SU-DHL-6 (cell line): ENCODE measurements at regions not wholly inside any gene's neighbourhood (a gene's known extent, or its start where the extent isn't known, plus 50 kb on each side); places are given as distances from the start of the nearest gene placed in this dataset.

Experiments
- H2AFZ ChIP-seq: fragments of 200-600 bp; sonication (generic); 2 replicates; pipeline ENCODE4 v1.6.1; 2014; ENCODE audit warnings: low read depth, mild to moderate bottlenecking, moderate library complexity, mixed read lengths, antibody characterized with exemption, low read length; ENCODE audit not compliant: severe bottlenecking
- H3F3A ChIP-seq: fragments of 200-600 bp; shearing (Covaris generic); 2 replicates; pipeline ENCODE4 v1.6.0; 2016; ENCODE audit warnings: antibody characterized with exemption, mild to moderate bottlenecking; ENCODE audit not compliant: insufficient read depth
- H3K27ac ChIP-seq: fragments of 200-600 bp; sonication (generic); 2 replicates; pipeline ENCODE4 v1.5.1; 2016; ENCODE audit warnings: low read depth, mild to moderate bottlenecking, low read length, moderate library complexity, mixed read lengths
- H3K27me3 ChIP-seq: fragments of 200-600 bp; sonication (generic), shearing (Covaris generic); 2 replicates; pipeline ENCODE4 v1.6.0; 2014; ENCODE audit warnings: mild to moderate bottlenecking, low read length
- H3K36me3 ChIP-seq: fragments of 200-600 bp; sonication (generic); 2 replicates; pipeline ENCODE4 v1.6.1; 2014; ENCODE audit warnings: mild to moderate bottlenecking, low read length, mixed read lengths
- H3K4me2 ChIP-seq: fragments of 300-600, 200-600 bp; shearing (Covaris generic), sonication (generic); 2 replicates; pipeline ENCODE4 v1.6.0; 2014; ENCODE audit warnings: low read length, low read depth, mild to moderate bottlenecking; ENCODE audit not compliant: poor library complexity, severe bottlenecking
- H3K4me3 ChIP-seq: fragments of 200-600 bp; sonication (generic); 2 replicates; pipeline ENCODE4 v1.5.1; 2014; ENCODE audit warnings: antibody characterized with exemption, low read length, mild to moderate bottlenecking, mixed read lengths; ENCODE audit not compliant: insufficient read depth, poor library complexity, severe bottlenecking
- H3K79me2 ChIP-seq: fragments of 200-600 bp; sonication (generic); 2 replicates; pipeline ENCODE4 v1.6.1; 2014; ENCODE audit warnings: mild to moderate bottlenecking, low read length, moderate library complexity; ENCODE audit not compliant: insufficient read depth
- H3K9ac ChIP-seq: fragments of 200-600 bp; sonication (generic); 2 replicates; pipeline ENCODE4 v1.7.0; 2014; ENCODE audit warnings: mild to moderate bottlenecking, low read length
- H3K9me2 ChIP-seq: fragments of 200-600 bp; sonication (generic); replicated peaks from 2 replicates; pipeline ENCODE4 v1.6.1; 2014; ENCODE audit warnings: low read length; ENCODE audit not compliant: insufficient read depth
- H3K9me3 ChIP-seq: fragments of 200-600 bp; sonication (generic); 2 replicates; pipeline ENCODE4 v1.6.1; 2014; ENCODE audit warnings: low read length, mixed read lengths; ENCODE audit not compliant: insufficient read depth
- H4K20me1 ChIP-seq: fragments of 200-600 bp; sonication (generic); 2 replicates; pipeline ENCODE4 v1.6.1; 2014; ENCODE audit warnings: low read depth, mild to moderate bottlenecking, antibody characterized with exemption, low read length, moderate library complexity, mixed read lengths
- CTCF ChIP-seq: fragments of 200-600 bp; sonication (generic); IDR thresholded peaks from one replicate; pipeline ENCODE4 v1.5.1; 2017; ENCODE audit warnings: antibody characterized with exemption, mild to moderate bottlenecking, low read length, moderate library complexity; ENCODE audit not compliant: insufficient read depth, poor library complexity, severe bottlenecking
- EZH2phosphoT487 ChIP-seq: fragments of 200-600 bp; sonication (generic), shearing (Covaris generic); conservative IDR thresholded peaks from 2 replicates; pipeline ENCODE4 v1.6.1; 2018; ENCODE audit warnings: mild to moderate bottlenecking, antibody characterized with exemption, low read length, moderate library complexity, mixed read lengths

DNA sequence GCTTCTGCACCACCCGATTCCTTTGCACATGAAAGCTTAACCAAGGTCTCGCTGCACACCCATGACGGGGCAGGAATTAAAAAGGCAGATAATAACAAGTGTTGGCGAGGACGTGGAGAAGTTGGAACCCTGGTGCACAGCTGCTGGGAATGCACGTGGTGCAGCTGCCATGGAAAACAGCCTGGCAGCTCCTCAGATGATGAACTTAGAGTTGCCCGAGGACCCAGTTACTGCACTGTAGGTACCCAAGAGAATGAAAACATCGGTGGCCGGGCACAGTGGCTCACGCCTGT, 211.6 kb upstream of the CIBAR2 start:
- no peaks in the 10 kb centered on the region for H4K20me1 ChIP-seq
- no peaks in the 10 kb centered on the region for H3F3A ChIP-seq
- H3K79me2 ChIP-seq: no peaks in the 10 kb centered on the region
- H3K27ac ChIP-seq: no peak overlapping the region
- no peaks in the 10 kb centered on the region for H3K27me3 ChIP-seq
- no peak overlapping the region for H3K9ac ChIP-seq
- H2AFZ ChIP-seq: no peak overlapping the region
- H3K9me2 ChIP-seq: no peaks in the 10 kb centered on the region
- no peaks in the 10 kb centered on the region for H3K9me3 ChIP-seq
- no peak overlapping the region for H3K4me2 ChIP-seq
- no peaks in the 10 kb centered on the region for H3K36me3 ChIP-seq
- no peak overlapping the region for H3K4me3 ChIP-seq
- TF ChIP-seq EZH2phosphoT487: no peak
- no peak for TF ChIP-seq CTCF

GRCh38 chr16:85324488-85324887, 212.2 kb upstream of the CIBAR2 start:
- Histone ChIP-seq H3K36me3 (no peaks in the 10 kb centered on the region), H3F3A (no peaks in the 10 kb centered on the region), H3K4me3 (no peak overlapping the region), H3K79me2 (no peaks in the 10 kb centered on the region), H3K9ac (no peak overlapping the region), H3K27me3 (no peaks in the 10 kb centered on the region), H2AFZ (no peak overlapping the region), H3K9me2 (no peaks in the 10 kb centered on the region), H4K20me1 (no peaks in the 10 kb centered on the region), H3K27ac (no peak overlapping the region), H3K4me2 (no peak overlapping the region), H3K9me3 (no peaks in the 10 kb centered on the region)
- TF ChIP-seq CTCF: no peak
- TF ChIP-seq EZH2phosphoT487: no peak

DNA sequence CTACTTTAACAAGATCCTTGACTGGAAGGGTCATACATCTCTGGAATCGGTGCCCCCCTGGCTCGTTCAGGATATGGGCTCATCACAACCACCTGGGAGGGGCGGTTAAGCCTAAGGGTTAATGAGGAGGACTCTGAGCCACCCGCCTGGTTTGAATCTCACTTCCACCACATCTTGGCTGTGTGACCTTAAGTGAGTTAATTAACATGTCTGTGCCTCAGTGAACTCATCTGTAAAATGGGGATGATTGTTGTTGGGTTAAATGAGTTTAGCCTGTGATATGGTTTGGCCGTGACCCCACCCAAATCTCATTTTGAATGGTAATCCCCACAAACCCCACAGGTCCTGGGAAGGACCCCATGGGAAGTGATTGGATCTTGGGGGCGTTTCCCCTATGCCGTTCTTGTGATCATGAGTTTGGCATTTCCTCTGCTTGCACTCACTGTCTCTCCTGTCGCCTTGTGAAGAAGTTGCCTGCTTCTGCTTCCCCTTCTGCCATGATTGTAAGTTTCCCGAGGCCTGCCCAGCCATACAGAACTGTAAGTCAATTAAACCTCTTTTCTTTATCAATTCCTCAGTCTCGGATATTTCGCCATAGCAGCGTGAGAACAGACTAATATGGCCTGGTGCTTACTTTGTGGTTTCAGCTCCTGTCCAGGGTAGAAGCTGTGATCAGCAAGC, 214.0 kb upstream of the CIBAR2 start:
- H4K20me1 ChIP-seq: no peaks in the 10 kb centered on the region
- H3K79me2 ChIP-seq: no peaks in the 10 kb centered on the region
- TF ChIP-seq CTCF (no peak), EZH2phosphoT487 (no peak)
- H3K27ac ChIP-seq: no peak overlapping the region
- H3K4me2 ChIP-seq: peak overlapping the region; percentile 36
- H3K4me3 ChIP-seq: no peak overlapping the region
- no peaks in the 10 kb centered on the region for H3K36me3 ChIP-seq
- no peaks in the 10 kb centered on the region for H3F3A ChIP-seq
- H2AFZ ChIP-seq: no peak overlapping the region
- no peaks in the 10 kb centered on the region for H3K27me3 ChIP-seq
- peak overlapping the region; percentile 11; the same call in 1 of the 2 replicates for H3K9ac ChIP-seq
- H3K9me2 ChIP-seq: no peaks in the 10 kb centered on the region
- H3K9me3 ChIP-seq: no peaks in the 10 kb centered on the region
